Naive thymus-derived CD4-positive, alpha-beta T cell (primary cell): ENCODE measurements at regions not wholly inside any gene's neighbourhood (a gene's known extent, or its start where the extent isn't known, plus 50 kb on each side); places are given as distances from the start of the nearest gene placed in this dataset.

Experiments
- ATAC-seq: fragments of 150-1000 bp; cut with Tn5 transposase; 2 replicates; pipeline ENCODE4 v1.10.0; 2021; ENCODE audit warnings: mild to moderate bottlenecking, moderate library complexity
- CTCF ChIA-PET: fragments of 350-600 bp; sonication (Branson Sonifier 250); formaldehyde crosslinking; loops from one replicate; lab custom pipeline; 2021; ENCODE audit warnings: antibody characterized with exemption; lab: Charles Lee
- POLR2A ChIA-PET: fragments of 350-600 bp; sonication (Branson Sonifier 250); formaldehyde crosslinking; loops from one replicate; lab custom pipeline; 2021; ENCODE audit warnings: antibody characterized with exemption, inconsistent platforms; lab: Charles Lee
- DNase-seq, 9 donors: peaks; one replicate each; pipeline versions ENCODE4 v3.0.0 to v3.0.0-alpha.2; 2020 to 2022; ENCODE audit warnings: mixed read lengths in 1 of 9
- H3K27ac ChIP-seq: one replicate; pipeline ENCODE4 v1.7.0; 2013; ENCODE audit warnings: mild to moderate bottlenecking, low read depth, low read length, moderate library complexity
- H3K27me3 ChIP-seq, 2 donors: one replicate each; pipeline ENCODE4 v1.7.0; 2013; ENCODE audit warnings: low read length in 2 of 2, mild to moderate bottlenecking in 2 of 2, moderate library complexity in 2 of 2; ENCODE audit not compliant: control insufficient read depth in 2 of 2, insufficient read depth in 2 of 2
- H3K36me3 ChIP-seq, 3 experiments: 1 replicate in 2 of 3; 2 replicates in 1 of 3; pipeline ENCODE4 v1.7.0; 2013; ENCODE audit warnings: low read length in 3 of 3, mild to moderate bottlenecking in 3 of 3, moderate library complexity in 1 of 3; ENCODE audit not compliant: insufficient read depth in 3 of 3, control insufficient read depth in 2 of 3
- H3K4me1 ChIP-seq, 2 donors: one replicate each; pipeline ENCODE4 v1.7.0; 2013; ENCODE audit warnings: low read length in 2 of 2, mild to moderate bottlenecking in 2 of 2, moderate library complexity in 1 of 2; ENCODE audit not compliant: control insufficient read depth in 2 of 2, insufficient read depth in 2 of 2
- H3K4me3 ChIP-seq: 2 replicates; pipeline ENCODE4 v1.7.0; 2013; ENCODE audit warnings: mild to moderate bottlenecking, low read length
- H3K9me3 ChIP-seq, 3 experiments: 1 replicate in 2 of 3; 2 replicates in 1 of 3; pipeline ENCODE4 v1.7.0; 2013; ENCODE audit warnings: low read length in 3 of 3; ENCODE audit not compliant: control insufficient read depth in 2 of 3
- H3K27ac Mint-ChIP-seq, 9 donors: one replicate each; pipeline ENCODE4 v1.8.0; 2020 to 2022; ENCODE audit warnings: mixed read lengths in 9 of 9, mild to moderate bottlenecking in 8 of 9, moderate library complexity in 5 of 9, inconsistent platforms in 2 of 9
- H3K27me3 Mint-ChIP-seq, 5 donors: one replicate each; pipeline ENCODE4 v1.8.0; 2021 to 2022; ENCODE audit warnings: mixed read lengths in 5 of 5, mild to moderate bottlenecking in 1 of 5
- H3K36me3 Mint-ChIP-seq, 5 donors: one replicate each; pipeline ENCODE4 v1.8.0; 2020 to 2022; ENCODE audit warnings: mixed read lengths in 5 of 5, mild to moderate bottlenecking in 3 of 5, inconsistent platforms in 1 of 5
- H3K4me1 Mint-ChIP-seq, 7 donors: one replicate each; pipeline ENCODE4 v1.8.0; 2020 to 2022; ENCODE audit warnings: mixed read lengths in 7 of 7, mild to moderate bottlenecking in 3 of 7, inconsistent platforms in 1 of 7
- H3K4me3 Mint-ChIP-seq, 10 donors: one replicate each; pipeline ENCODE4 v1.8.0; 2020 to 2022; ENCODE audit warnings: mild to moderate bottlenecking in 10 of 10, mixed read lengths in 10 of 10, moderate library complexity in 6 of 10, inconsistent platforms in 2 of 10
- H3K9me3 Mint-ChIP-seq, 11 donors: one replicate each; pipeline ENCODE4 v1.8.0; 2020 to 2022; ENCODE audit warnings: mixed read lengths in 11 of 11, mild to moderate bottlenecking in 4 of 11, inconsistent platforms in 1 of 11, moderate library complexity in 1 of 11
- intact Hi-C, 2 donors: fragments of 100-400 bp; cut with micrococcal nuclease; formaldehyde crosslinking; loops; one replicate each; pipeline ENCODE4 v1.15.1; 2023

DNA sequence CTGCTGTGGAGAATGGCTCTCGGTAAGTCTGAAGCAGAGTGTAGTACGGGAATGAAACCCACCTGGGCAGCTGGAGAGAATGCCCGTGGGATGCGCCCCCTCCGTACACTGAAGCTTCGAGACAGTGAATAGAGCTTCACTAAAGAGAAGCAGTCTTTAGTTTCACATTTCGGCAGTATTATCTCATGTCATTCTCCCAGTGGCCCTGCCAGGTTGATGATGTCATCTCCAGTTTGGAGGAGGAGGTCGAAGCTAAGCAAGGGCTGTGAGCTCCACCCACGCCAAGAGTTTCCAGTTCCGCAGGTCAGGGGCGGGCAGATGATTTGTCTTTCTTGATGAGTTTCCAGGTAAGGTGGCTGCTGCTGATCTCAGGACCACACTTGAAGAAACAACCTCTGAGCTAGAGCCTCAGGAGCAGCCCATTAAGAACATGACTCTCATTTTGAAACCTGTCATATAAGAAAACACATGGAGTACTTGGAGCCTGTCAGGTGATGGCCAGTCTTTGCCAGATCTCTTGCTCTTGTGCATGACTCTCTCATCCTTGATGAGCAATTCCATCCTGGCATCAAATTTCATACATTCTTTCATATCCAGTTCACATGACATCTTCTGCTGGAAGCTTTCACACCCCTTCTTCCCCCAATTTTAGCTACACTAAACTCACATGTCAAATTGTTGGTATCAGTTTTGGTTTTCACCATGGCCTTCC lies 475.0 kb downstream of the RNF144A start:
- no peaks in the 10 kb centered on the region for H3K9me3 Mint-ChIP-seq
- Histone ChIP-seq H3K27me3 (no peaks in the 10 kb centered on the region), H3K4me3 (no peak overlapping the region), H3K4me1 (no peaks in the 10 kb centered on the region), H3K36me3 (no peaks in the 10 kb centered on the region), H3K9me3 (no peaks in the 10 kb centered on the region), H3K27ac (no peak overlapping the region)
- intact Hi-C loops, result no loop called here
- no peak overlapping the region for H3K4me3 Mint-ChIP-seq
- POLR2A ChIA-PET, result interaction anchor here (0.6 kb wide), 1 partner anchor 245 kb away, joined by 3 read pairs; no protein-coding TSS in a partner anchor
- CTCF ChIA-PET, result no interaction called here
- peaks cover 0 to 14% (median 4%) of the 10 kb centered on the region in 5 donors for H3K27me3 Mint-ChIP-seq
- no peak overlapping the region for H3K27ac Mint-ChIP-seq
- no peaks in the 10 kb centered on the region for H3K4me1 Mint-ChIP-seq
- H3K36me3 Mint-ChIP-seq, result no peaks in the 10 kb centered on the region
- no peak for DNase-seq
- no peak for ATAC-seq

GRCh38 chr2:7394195-7394594 lies 477.0 kb downstream of the RNF144A start:
- no peaks in the 10 kb centered on the region for H3K27me3 ChIP-seq
- Mint-ChIP-seq H3K9me3 (no peaks in the 10 kb centered on the region), H3K36me3 (no peaks in the 10 kb centered on the region), H3K4me3 (no peak overlapping the region), H3K27ac (no peak overlapping the region), H3K4me1 (no peaks in the 10 kb centered on the region), H3K27me3 (peaks cover 0 to 14% (median 4%) of the 10 kb centered on the region in 5 donors)
- no peaks in the 10 kb centered on the region for H3K4me1 ChIP-seq
- CTCF ChIA-PET, result no interaction called here
- DNase-seq (no peak), ATAC-seq (no peak)
- POLR2A ChIA-PET, result no interaction called here
- intact Hi-C loops, result no loop called here
- no peaks in the 10 kb centered on the region for H3K36me3 ChIP-seq
- H3K27ac ChIP-seq, result no peak overlapping the region
- H3K9me3 ChIP-seq, result no peaks in the 10 kb centered on the region
- no peak overlapping the region for H3K4me3 ChIP-seq

GRCh38 chr2:7400628-7401027 lies 483.4 kb downstream of the RNF144A start:
- Histone ChIP-seq H3K9me3 (no peaks in the 10 kb centered on the region), H3K27me3 (no peaks in the 10 kb centered on the region), H3K4me3 (no peak overlapping the region), H3K27ac (no peak overlapping the region), H3K36me3 (no peaks in the 10 kb centered on the region), H3K4me1 (peaks cover 0 to 15% of the 10 kb centered on the region in 2 donors)
- no peak overlapping the region for H3K4me3 Mint-ChIP-seq
- ChIA-PET POLR2A (no interaction called here), CTCF (no interaction called here)
- intact Hi-C loops, result no loop called here
- no peak overlapping the region for H3K27ac Mint-ChIP-seq
- H3K27me3 Mint-ChIP-seq, result peaks cover 14 to 32% (median 22%) of the 10 kb centered on the region in 5 donors
- DNase-seq (no peak), ATAC-seq (no peak)
- no peaks in the 10 kb centered on the region for H3K36me3 Mint-ChIP-seq
- H3K9me3 Mint-ChIP-seq, result no peaks in the 10 kb centered on the region
- H3K4me1 Mint-ChIP-seq, result peaks cover 7 to 20% (median 16%) of the 10 kb centered on the region in 7 donors

GRCh38 chr2:7403092-7403775 lies 486.0 kb downstream of the RNF144A start:
- Mint-ChIP-seq H3K36me3 (no peaks in the 10 kb centered on the region), H3K27ac (no peak overlapping the region), H3K9me3 (no peaks in the 10 kb centered on the region), H3K4me3 (peak overlapping the region in 4 of 10 donors; percentile 2 to 10 (median 3)), H3K27me3 (peaks cover 22 to 38% (median 30%) of the 10 kb centered on the region in 5 donors), H3K4me1 (peaks cover 7 to 20% (median 16%) of the 10 kb centered on the region in 7 donors)
- Histone ChIP-seq H3K4me1 (peaks cover 0 to 15% of the 10 kb centered on the region in 2 donors), H3K36me3 (no peaks in the 10 kb centered on the region), H3K9me3 (no peaks in the 10 kb centered on the region), H3K4me3 (no peak overlapping the region), H3K27ac (no peak overlapping the region), H3K27me3 (no peaks in the 10 kb centered on the region)
- ATAC-seq (peak; percentile 41), DNase-seq (peak in 5 of 9 donors; percentile 6 to 32 (median 21))
- CTCF ChIA-PET, result interaction anchor here (1.0 kb wide), 1 partner anchor 1281 kb away, joined by 3 read pairs; no protein-coding TSS in a partner anchor
- intact Hi-C loops, result no loop called here
- POLR2A ChIA-PET, result no interaction called here

DNA sequence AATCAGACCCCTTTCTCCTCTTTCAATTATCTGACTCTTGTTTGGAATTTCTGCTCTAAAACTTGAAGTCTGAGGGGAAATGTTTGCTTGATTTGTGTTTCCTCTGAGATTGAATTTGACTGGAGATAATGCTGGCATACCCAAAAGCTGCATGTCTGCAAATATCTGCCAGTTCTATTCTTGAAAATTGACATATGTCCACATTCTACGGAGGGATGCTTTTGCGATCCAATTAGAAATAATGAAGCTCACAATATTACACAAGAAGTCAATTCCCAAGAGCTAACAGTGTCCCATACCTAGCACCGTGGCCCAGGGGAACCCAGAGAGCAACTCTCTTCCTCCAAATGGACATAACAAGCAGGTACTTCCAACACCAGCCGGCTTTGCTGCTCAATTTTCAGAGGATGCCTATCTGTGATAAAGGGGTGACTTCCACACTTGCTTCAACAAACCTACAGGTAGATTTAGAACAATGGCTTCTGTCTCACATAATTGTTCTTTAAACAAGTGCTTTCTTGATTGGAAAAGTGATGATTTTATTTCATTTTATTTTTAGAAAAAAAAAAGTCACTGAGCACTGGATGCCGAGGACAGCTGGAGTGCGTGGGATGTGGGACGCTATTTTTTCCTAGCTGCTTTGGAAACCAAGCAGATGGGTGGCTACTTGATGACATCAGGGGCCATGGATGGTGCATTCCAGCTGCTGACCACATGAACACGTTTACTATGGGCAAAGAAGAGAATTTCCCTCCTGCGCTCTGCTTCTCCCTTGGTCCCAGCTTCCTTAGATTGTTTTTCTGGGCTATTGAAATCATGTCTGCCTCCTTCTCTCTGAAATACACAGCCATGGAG lies 488.9 kb downstream of the RNF144A start:
- ChIA-PET POLR2A (no interaction called here), CTCF (interaction anchor here (0.7 kb wide), 1 partner anchor 35 kb away, joined by 4 read pairs; no protein-coding TSS in a partner anchor)
- Histone ChIP-seq H3K9me3 (no peaks in the 10 kb centered on the region), H3K27me3 (no peaks in the 10 kb centered on the region), H3K36me3 (no peaks in the 10 kb centered on the region), H3K27ac (no peak overlapping the region), H3K4me3 (no peak overlapping the region), H3K4me1 (peaks cover 0 to 15% of the 10 kb centered on the region in 2 donors)
- no peak overlapping the region for H3K4me3 Mint-ChIP-seq
- H3K36me3 Mint-ChIP-seq, result no peaks in the 10 kb centered on the region
- DNase-seq (no peak), ATAC-seq (no peak)
- H3K27ac Mint-ChIP-seq, result no peak overlapping the region
- intact Hi-C loops, result no loop called here
- peaks cover 7 to 20% (median 16%) of the 10 kb centered on the region in 7 donors for H3K4me1 Mint-ChIP-seq
- peaks cover 22 to 46% (median 26%) of the 10 kb centered on the region in 5 donors for H3K27me3 Mint-ChIP-seq
- no peaks in the 10 kb centered on the region for H3K9me3 Mint-ChIP-seq

- DNase-seq, result no peak
- Histone ChIP-seq H3K4me1 (peaks cover 0 to 15% of the 10 kb centered on the region in 2 donors), H3K4me3 (no peak overlapping the region), H3K36me3 (no peaks in the 10 kb centered on the region), H3K9me3 (no peaks in the 10 kb centered on the region), H3K27me3 (no peaks in the 10 kb centered on the region), H3K27ac (no peak overlapping the region)
- Mint-ChIP-seq H3K27ac (no peak overlapping the region), H3K4me3 (no peak overlapping the region), H3K4me1 (peaks cover 7 to 20% (median 16%) of the 10 kb centered on the region in 7 donors), H3K36me3 (no peaks in the 10 kb centered on the region), H3K27me3 (peaks cover 20 to 48% (median 26%) of the 10 kb centered on the region in 5 donors), H3K9me3 (no peaks in the 10 kb centered on the region)
- POLR2A ChIA-PET, result no interaction called here
- no peak for ATAC-seq
- CTCF ChIA-PET, result interaction anchor here (0.7 kb wide), 1 partner anchor 34 kb away, joined by 4 read pairs; no protein-coding TSS in a partner anchor
- intact Hi-C loops, result no loop called here
Observed at GRCh38 chr2:7407001-7407400, 489.8 kb downstream of the RNF144A start.
